Midbrain (tissue), 1 donor: ENCODE measurements at regions not wholly inside any gene's neighbourhood (a gene's known extent, or its start where the extent isn't known, plus 50 kb on each side); places are given as distances from the start of the nearest gene placed in this dataset.

ENCODE experiments used
- DNase-seq: peaks from one replicate; lab custom pipeline; 2025; lab: John Stamatoyannopoulos, UW

DNA sequence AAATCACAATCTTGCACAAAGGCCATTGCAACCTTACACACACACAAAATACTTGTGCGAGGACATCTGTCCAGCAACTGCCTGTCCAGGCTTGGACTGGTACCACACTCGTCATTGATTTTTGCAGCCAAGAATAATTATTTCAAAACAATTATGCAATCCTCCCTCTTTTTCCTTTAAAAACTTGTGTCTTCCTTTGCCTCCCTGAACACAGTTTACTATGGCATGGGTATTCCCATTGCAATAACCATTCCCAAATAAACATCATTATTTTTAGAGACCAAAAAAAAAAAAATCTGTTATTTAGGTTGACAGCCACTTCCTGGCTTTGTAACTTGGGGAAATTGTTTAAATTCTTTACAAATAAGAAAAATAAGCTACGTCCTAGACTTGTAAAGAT, 54.0 kb downstream of the C11orf91 start:
- DNase-seq = no peak

DNA sequence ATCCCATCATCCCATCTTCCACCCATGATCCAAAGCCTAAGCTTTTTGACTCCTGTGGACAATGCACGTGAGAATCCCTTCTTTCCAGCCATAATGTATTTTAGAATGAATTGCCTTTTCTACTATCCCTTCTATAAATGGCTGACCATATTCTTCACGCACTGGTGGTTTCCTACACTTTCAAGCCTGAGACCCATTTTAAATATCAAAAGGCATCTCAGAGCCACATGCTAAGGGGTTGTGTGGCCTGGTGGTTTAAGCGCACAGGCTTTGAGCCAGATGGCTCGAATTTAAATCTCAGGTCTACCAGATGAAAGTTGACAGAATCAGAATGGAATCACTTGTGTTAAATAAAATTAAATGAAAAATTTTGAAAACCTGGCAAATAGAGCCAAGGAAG, 54.5 kb downstream of the C11orf91 start:
- no peak for DNase-seq

DNA sequence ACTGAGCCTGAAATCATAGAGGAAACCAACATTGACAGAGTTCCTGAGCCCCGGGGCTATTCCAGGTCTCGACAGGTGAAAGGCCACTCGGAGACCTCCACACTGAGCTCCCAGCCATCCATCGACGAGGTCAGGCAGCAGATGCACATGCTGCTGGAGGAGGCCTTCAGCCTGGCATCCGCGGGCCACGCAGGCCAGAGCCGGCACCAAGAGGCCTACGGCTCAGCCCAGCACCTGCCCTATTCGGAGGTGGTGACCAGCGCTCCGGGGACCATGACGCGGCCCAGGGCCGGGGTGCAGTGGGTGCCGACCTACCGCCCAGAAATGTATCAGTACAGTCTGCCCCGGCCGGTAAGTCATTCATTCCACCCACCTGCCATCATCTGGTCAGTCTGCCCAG, 54.9 kb downstream of the C11orf91 start:
- no peak for DNase-seq

DNA sequence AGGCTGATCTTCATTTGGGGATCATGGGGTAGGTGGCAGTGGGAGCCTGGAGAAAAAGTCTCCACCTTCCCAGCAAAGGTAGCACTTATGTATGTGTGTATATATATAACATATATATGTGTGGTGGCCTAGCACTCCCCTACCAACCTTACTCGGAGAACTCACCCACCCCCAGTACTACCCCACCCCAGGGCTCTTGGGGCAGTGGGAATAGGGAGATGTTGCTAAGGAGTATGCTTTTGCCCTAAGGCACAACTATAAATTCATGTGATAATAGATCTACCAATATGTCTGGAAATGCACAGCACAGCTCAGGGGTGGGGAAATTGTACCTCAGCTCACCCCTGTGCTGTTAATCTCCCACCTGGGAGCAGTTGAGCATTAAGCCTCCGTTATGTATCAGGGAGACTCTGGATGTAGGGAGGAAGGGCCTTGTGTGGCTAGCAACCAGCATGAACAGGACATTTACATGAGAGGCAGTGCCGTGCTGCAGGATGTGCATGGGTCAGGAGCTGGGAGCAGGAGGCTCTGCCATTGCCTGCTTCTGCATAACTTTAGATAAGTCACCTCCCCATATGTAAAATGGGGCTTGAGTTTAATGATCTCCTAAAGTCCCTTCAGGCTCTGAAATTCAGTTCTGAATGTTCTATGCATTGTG, 57.3 kb downstream of the C11orf91 start:
- DNase-seq = no peak

DNA sequence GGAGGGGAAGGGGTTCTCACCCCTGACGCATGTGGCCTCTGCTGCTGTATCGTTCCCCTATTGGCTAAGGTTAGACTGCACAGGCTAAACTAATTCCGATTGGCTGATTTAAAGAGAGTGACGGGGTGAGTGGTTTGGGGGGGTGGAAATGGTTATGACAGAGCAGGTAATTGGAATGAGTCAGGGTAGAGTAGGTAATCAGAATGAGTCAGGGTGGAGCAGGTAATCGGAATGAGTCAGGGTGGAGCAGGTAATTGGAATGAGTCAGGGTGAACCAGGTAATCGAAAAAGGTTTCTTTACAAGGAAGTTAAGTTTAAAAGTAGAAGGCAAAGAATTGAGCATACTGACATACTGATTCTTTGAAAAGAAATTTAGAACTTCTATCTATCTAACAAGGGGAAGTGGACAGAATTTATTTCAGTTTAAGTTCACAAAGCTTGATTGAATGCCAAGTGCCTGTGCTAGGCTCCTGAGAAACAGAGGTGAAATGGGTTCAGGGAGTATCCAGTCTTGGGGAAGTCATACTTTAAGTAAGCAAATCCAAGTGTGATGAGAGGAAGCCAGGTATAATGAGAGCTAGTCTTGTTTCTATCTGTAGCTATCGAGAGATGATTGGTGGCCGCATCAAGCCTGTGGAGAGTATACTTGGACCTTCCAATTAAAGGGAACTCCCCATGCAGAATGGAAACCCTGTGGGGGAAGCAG, 58.0 kb downstream of the C11orf91 start:
- no peak for DNase-seq

DNA sequence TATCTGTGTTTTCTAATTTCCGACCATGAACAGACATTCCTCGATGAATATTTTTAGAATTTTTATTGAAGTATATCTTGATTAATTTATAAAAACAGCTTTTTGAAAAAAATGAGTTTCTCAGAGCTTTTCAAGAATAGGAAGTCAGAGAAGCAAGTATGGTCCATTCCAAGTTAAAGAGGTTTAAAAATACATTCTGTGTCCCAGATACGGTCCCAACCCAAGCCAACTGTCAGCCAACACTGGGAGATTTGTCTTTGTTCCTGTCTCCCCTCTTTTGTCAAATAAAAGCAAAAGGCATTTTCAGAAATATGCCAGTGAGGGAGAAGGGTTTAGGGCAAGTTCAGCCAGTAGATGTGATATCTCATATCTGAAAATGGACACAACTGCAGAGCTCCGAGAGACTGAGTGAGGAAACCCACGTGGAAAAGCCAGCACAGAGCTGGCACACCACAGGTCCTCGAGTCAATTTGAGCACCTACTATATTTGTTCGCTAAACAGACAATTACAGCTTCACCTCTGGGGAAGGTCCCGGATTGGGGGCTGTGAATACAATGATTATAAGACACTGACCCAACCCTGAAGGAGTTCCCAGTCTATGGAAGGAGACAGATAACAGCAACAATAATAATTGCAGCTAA, 59.8 kb downstream of the C11orf91 start:
- DNase-seq = no peak

DNA sequence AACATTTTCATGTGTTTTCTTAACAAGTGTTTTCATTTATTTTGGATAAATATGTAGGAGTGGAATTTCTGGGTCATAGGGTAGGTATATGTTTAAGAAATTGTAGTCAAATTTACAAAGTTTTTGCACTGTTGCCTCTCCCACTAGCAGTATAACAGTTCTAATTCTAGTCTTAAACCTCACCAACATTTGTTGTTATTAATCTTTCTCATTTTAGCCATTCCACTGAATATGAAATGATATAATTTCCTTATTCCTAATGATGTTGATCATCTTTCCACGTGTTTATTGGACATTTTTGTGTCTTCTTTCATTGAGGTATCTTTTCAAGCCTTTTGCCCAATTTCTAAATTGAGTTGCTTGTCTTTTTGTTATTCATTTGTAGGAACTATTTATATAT, 62.0 kb downstream of the C11orf91 start:
- DNase-seq = no peak

DNA sequence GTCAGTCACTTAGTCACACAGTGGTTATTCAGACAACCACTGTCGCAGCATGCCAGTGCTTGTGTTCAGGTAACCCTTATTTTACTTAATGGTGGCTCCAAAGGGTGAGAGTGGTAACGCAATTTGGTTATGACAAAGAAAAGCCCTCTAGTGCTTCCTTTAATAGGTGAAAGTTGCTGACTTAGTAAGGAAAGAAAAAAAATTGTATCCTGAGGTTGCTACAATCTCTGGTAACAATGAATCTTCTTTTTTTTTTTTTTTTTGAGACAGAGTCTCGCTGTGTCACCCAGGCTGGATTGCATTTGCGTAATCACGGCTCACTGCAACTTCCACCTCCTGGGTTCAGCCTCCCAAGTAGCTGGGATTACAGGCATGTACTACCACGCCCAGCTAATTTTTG, 64.5 kb downstream of the C11orf91 start:
- no peak for DNase-seq

DNA sequence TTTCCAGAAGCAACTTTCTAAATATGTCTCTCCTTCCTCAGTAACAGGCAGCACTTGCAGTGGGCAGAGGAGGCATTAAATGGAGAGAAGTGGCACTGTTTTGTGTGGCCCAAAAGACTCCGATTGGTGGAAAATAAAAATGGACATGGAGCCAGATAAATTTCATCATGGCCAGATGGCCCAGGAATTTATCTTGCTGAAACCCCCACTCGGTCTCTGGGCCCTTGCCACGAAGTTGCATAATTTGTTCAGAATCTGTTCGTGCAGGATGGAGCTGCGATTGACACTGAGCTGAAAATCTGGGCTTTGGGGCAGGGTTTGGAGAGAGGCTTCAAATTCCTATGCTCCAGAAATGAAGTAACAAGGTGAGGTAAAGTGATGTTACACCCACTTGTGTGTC, 65.5 kb downstream of the C11orf91 start:
- DNase-seq = no peak

DNA sequence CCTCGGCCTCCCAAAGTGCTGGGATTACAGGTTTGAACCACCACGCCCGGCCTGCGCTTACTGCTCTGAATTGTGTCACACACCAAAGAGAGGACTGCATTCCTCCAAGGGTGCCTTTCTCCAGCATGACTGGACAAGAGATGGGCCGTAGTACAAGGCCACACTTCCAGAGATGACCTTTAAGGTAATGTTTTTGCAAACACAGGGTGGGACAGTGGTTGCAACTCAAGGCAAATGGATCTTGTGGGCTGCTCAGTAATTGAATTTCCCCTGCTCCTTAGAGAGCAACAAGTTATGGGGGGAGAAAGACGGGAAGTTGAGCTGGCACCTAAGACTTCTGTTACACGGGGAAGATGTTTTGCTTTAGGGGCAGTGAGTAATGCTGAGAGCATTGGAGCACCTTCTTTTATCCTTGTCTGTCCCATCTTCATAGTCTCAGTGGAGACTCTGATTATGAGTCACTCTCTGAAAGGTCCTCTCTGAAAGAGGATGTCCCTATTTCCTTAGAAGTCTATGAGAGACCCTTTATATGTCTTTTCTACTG, 66.3 kb downstream of the C11orf91 start:
- DNase-seq = no peak

DNA sequence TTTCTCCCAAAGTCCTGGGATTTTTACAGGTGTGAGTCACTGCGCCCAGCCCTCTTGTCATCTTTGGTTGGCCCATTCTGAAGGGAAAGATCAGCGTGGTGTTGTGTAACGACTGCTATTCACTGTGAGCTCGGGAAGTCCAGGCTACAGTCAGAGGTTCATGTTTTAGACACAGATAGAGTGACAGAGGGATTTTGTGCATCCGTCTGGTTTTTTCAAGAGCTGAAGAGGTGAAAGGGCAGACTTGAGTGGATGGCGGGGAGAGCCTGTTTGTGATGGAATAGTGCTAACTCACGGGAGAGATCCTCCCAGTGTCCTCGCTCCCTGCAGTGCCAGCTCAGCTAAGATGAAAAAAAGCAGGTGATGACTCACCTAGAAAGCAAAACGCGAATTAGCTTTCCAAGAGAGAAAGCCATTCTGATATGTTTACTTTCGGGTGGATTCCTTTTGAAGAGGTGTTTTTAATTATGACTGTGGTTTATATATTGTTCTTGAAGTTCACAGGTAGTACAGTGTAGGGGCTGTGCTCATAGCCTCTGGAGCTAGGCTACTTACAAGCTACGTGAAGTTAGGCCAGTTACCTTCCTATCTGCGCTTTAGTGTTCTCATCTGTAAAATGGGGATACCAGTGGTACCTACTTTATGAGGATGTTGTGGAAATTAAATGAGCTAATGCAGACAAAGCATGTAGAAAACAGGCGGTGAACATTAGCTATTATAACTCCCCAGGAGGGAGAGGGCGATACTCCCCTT, 67.2 kb downstream of the C11orf91 start:
- DNase-seq = no peak

DNA sequence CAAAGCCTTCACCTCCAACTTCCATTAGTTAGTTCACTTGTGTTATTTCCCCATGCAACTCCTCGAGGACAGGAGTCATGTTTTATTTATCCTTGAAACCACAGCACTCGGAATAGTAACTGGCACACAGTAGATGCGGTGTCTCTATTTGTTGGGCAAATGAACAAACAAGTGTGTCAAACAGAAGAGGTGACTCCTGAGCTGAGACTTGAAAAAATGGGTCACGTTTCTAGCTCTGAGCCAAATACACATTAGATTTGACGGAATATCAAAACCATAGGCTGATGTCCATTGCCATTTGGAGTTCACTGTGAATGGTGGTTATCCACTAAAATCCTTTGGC, 68.9 kb downstream of the C11orf91 start:
- no peak for DNase-seq

DNA sequence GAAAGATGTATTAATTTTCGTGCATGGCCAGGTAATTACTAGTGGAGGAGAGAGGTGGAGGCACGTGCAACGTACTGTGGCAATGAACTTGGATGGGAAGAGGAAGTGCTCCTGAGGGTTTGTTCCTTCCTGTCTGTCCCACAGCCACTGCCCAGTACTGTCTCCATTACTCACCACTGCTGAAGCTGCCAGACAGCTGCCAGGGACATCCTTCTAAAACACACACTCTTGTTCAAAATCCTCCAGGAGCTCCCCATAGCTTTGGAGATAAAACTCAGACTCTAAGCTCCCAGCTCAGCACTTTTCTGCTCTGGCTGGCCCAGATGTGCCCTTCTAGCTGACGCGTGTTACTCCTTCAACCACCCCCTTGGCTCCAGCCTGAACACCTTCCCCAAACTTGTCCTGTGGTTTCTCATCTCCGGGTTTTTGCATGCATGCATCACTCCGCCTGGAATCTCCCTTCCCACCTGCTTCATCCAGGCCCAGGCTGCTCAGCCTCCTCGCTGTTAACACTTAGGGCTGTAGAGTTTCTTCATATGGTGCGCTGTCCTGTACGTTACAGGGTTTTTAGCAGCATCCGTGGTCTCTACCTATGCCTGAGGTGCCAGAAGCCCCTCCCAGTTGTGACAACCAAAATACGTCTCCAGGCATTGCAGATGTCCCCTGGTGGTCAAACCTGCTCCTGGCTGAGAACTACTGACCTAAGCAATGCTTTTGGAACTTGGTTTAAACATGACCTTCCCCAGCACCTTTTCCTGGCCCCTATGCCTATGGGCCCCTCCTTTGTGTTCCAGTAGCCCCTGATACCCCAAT, 69.5 kb downstream of the C11orf91 start:
- DNase-seq = no peak

DNA sequence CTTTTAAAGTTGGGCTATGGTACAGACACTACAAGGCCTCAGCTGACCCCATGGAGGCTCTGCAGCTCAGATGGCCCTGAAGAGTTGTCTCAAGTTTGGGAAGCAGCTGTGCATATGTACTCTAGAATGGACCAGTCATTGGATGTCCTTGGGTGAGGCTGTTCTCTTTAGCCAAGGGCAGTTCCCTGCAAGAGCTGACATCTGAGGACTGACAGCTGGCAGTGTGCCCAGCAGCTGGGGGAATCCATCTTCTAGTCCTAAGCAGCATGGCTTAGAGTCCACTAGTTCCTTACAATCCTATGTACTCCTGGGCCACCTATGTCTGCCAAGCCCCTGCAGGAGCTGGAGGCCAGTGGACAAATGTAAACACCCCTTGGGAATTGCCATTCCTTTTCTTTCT, 76.5 kb downstream of the C11orf91 start:
- DNase-seq = no peak

DNA sequence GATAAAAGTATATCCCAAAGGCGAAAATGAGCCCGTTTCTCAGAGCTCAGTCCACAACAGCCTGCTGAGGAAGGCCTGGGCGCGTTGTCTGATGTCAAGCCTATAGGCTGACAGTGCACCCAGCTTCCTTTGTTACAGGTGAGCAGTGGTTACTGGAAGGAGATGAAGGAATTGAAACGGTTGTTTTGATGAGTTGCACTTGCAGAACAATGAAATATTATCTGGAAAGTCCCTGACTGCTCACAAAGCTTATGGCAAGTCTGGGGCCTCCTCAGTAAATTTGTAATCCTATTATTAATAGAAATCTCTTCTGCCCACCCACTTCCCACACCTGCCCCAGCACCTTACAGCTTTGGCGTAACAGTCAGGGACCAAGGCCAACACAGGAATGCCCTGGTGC, 77.8 kb downstream of the C11orf91 start:
- DNase-seq = no peak

DNA sequence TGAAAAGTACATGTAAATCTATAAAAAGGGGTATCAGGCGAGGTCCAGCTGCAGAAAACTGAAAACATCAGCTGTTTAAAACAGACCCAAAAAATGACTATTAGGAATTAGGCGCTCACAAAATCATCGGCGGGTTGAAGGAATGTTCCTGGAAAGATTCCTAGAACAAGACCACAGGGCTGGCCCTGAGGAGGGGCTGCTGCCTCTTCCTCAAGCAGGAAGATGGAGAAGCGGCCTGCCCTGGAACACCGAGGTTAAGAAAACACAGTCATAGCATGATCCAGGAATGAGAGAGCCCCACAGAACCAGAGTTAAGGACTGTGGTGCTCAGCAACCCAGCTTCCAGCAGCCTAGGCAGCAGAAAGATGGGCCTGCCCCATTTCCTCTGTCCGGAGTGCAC, 78.4 kb downstream of the C11orf91 start:
- no peak for DNase-seq

DNA sequence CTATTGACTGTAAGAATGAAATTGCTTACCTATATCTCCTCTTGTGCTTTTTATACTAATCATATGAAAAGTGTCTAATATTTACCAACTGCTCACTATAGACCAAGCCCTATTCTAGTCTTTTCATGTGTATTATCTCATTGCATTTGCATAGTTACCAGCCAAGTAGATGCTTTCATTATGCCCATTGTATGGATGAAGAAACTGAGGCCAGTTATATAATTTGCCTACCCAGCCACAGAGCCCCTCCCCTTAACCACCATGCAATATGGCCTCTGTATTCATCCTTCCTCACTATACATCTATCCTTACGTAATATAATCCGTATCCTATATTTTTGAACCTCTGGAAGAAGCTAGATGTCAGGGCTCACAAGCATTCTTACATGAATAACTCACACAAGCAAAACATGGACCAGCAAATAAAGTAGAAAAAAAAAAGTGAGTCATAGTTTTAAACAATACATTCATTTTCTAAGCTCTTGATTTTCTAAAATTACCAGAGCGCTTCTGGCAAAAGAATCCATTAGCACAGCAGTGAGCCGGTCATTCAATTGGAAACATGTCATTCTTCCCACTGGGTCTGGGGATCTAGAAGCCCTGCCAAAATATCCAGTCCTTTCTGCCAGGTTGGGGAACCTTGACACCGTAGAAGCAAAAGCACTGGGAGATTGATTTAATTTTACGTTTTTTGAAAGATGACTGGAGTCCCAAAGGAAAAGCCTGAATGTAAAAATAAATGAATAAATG, 80.0 kb downstream of the C11orf91 start:
- DNase-seq = peak; percentile 28

DNA sequence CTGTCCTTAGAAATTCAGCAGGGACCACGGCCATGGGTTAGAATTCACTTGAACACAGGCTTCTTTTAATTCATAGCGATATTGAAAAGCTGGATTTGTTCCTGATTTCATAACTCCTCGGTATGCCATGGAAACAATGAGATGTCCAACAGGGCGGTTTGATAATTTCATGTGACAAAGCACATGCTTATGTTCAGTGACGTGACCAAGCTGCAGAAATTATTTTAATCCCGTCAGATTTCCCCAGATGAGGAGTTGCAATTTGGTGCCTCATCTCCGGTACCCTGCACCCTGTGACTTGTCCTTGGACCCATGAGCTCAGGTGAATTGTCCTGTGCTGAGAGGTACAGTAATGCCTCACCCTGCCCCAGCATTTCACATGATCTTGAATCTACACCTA, 81.7 kb downstream of the C11orf91 start:
- DNase-seq = no peak

DNA sequence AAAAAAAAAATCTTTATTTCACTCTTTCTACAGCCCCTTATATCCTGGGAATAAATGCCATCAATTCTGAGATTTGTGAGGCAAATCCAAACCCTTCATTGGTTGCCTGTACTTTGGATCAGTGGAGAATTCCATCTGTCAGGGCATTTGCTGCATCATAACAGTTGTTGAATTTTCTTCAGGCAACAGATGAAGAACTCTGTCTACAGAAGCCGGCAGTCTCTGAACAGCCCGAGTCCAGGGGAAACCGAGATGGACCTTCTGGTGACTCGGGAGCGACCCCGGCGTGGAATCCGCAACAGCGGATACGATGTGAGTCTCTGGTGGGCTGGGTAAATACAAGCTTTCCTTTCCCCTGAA, 82.3 kb downstream of the C11orf91 start:
- DNase-seq = no peak

DNA sequence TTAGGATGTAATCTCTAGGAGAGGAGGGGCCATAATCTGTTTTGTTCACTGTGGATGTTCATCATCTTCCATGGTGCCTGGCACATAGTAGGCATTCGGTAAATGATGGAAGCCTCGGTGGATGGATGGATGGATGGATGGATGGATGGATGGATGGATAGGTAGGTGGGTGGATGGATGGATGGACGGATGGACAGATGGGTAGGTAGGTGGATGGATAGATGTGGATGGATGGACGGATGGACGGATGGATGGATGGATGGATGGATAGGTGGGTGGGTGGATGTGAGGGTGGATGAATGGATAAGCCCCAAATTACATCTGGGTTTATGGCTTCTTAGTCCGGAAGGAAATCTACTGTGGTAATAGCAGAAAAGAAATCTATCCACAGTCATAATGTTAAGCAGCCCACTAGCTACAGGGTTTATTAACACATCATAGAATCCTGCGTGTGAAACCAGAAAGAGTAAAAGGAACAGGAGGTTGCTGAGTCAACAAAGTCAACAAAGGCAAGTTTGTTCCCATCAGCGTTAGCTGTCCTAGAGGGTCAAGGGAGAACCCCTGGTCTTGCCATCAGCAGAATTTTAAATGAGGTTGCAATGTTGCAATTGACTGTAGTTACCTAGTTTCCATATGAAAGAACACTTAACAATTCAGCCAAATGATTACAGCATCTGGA, 82.8 kb downstream of the C11orf91 start:
- no peak for DNase-seq

DNA sequence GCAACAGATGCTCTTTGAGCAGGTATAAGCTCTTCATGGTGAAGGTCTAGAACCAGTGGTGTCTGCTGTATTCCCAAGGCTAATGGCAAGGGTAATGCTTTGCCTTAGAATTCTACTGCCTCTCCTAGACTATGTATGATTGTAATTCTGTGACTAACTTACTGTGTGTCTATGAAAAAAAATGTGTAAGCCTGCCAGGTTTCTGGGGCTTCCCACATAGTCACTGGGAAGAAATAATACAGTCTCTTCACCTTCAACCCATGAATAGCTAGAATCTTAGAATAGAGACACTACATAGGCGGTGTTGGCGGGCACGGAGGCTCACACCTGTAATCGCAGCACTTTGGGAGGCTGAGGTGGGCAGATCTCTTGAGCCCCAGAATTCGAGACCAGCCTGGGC, 84.1 kb downstream of the C11orf91 start:
- DNase-seq = no peak
